HT-29 (cell line): ENCODE measurements at regions not wholly inside any gene's neighbourhood (a gene's known extent, or its start where the extent isn't known, plus 50 kb on each side); places are given as distances from the start of the nearest gene placed in this dataset.

Experiments used
- DNase-seq: peaks from one replicate; pipeline ENCODE4 v3.0.0-alpha.2; 2015; ENCODE audit warnings: low spot score

DNA sequence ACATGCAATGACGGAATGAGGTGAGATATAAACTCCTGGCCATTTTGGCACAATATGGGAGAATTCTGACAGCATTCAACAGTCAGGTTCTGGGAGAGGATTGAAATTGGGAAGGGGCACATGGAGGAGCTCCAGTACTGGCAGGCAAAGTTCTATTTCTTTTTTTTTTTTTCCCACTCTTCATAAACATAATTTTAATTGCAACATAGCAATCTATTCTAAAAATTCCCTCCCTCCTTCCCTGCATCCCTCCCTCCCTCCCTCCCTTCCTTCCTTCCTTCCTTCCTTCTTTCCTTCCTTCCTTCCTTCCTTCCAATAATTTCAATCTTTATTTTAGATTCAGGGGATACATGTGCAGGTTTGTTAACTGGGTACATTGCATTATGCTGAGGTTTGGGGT is 93.2 kb downstream of the PTCSC3 start:
- no peak for DNase-seq

DNA sequence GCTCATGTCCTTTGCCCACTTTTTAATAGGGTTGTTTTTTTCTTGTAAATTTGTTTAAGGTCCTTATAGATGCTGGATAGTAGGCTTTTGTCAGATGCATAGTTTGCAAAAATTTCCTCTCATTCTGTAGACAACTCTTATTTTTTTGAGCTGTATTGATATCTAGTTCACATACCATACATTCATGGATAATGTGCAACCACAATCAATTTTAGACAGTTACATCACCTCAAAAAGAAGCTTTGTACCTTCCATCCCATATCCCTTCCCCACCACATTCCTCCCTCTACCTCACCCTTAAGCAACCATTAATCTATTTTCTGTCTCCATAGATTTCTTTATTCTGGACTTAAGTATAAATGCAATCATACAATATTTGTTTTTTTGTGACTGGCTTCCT is 98.4 kb downstream of the PTCSC3 start:
- DNase-seq = no peak

DNA sequence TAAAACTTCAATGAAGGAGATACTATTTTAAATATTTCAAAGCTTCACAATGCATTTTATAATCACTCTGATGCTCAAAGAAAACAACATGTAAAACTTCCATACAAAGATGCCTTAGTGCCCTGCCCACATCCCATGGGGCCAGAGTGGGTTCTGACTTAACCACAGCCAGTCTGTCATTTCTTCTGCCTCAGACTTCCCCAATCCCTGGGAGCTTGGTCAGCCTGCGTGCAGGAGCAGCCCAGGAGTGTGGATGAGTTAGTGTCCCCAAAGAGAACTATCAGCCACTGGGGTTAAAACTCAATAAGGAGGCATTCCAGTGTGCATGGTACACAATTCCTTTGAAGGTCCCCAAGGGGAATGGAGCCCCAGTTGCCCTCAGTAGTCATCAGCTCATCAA is 100.3 kb downstream of the PTCSC3 start:
- DNase-seq = no peak

DNA sequence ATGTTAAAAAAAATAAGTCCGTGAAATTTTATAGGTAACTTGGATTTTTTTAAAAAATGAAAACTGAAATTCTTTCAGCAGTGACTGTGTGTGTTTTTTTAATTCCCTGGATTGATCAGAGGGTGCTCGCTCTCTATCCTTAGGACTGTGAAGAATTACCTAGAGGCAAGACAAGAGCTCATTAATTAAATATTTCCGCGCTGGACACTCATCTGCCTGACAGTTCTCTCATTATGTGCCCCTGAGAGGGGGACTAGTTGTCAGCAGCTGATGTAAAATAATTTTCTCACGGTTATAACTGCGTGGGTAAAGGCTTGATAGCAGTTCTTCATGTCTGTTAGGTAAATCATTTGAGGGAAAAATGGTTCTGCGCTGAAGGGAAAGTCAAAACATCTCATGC is 101.3 kb downstream of the PTCSC3 start:
- no peak for DNase-seq

DNA sequence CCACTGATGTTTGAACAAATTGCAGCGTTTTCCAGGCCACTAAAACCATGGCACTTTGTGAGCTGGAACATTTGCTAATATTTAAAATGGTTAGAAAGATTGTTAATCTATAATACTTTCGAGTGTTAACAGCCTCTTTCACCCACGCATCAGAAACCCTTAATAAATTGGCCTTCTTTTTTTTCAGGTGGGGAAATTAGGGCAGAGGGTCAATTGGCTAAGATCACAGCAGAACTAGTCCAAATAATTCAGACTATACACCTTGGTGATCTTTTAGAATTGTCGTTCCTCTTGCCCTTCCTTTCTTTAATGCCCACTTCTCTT is 105.8 kb downstream of the PTCSC3 start:
- no peak for DNase-seq

DNA sequence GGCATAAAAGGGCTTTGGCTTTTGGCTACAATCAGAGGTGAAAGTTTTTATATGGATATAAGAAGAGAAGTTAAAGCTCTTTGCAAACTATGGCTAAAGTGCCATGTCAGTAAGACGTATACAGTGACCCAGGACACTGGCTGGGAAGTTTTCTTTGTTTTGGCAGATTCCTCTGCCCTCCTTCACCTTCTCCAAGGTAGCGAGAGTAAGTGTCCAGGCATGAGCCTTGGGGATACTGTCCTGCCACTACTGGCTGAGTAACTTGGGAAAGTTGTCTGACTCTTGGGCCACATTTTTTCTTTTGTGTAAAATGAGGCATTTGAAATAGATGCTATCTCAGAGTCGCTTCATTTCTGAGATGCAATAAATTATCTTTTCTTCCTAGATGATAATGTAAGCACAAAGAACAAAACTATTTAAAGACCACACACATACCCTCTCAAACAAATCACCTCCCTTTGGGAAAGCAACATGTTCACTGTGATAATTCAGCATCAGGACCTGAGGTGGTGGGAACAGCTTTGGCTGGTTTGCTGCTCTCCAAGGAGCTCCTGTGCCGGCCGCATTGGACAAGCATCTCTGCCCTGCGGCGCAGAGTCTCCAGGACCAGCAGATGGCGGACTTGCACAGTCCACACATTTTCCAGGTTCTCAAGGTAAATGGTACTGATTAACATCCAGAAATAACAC is 106.3 kb downstream of the PTCSC3 start:
- DNase-seq = peak; percentile 71

DNA sequence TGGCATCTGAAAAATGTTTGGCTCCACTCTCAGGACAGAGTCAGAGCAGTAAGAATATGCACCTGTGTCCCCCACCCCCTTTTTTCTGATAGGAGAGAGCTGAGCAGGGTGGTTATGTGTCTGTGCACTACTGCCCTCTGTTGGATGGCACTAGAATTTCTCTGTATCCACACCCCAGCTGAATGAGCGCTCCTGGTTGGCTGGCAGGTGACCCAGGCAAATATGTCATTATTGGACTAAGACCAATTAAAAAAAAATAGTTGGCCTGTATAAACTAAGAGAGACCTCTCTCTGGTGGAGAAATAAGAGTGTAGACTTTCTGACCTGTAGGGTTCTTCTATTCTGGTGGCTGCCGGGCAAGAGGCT is 107.0 kb downstream of the PTCSC3 start:
- peak; percentile 43 for DNase-seq

DNA sequence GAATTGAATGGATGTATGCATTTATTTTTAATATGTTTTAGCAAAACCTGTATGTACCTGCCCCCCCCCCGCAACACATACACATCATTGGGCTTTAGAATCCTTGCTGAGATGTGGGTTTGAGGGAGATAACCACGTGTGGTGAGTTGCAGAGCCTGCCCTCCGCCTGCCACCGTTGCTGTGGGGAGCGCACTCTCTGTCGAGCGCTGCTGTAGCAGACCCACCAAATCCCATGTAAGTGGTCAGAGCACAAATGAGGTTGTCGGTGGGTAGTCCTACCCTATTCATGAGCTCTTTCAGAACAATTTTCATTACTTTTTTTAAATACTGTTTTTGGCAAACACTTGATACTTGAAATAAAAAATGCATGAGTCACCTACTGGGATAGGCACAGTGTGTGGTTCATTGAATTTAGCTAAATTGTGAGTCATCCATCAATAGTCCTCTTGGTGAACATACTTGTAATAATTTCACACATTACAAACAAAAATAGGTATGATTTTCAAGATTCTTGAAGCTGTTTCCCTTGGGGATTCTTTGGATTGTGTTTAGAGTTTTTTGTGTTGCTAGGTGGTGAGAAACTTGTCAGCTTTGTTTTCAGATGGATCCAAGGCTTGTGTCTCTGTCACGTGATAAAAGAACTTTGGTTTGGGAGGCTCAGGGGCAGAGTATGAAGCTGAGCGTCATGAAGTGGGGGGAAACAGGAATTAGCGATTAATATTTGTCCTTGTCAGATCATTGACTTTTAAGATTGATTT is 107.6 kb downstream of the PTCSC3 start:
- DNase-seq = no peak

DNA sequence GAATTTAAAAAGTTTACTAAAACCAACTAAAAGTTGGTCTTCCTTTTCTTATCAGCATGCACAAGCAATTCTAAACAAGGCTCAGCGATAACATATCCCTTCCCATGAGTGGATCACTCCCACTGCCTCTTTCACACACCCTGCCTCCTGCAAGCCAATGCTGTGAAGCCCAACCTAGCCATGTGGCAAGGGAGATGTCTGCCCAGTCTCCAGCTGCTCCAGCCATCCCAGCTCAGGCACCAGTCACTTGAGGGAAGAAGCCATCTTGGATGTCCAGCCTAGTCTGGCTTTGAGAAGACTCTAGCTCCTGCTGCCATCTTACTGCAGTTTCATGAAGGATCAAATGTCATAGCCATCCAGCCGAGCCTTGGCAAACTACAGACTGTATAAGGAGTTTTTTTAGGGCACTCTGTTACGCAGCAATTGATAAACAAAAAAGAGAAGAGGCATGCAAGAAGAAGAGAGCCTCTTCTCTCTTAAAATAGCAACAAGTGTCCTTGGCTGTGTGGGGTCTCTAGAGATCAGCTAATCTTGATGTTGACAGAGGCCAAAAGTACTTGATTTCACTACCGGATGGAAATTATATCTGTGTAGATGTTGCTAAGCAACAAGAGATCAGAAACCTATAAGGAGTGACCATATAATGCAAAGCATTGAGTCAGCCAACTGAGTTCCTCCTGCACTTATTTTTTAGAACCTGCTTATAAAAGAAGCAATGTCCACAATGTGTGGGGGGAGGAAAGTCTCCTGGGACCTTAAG is 108.9 kb downstream of the PTCSC3 start:
- DNase-seq = no peak

DNA sequence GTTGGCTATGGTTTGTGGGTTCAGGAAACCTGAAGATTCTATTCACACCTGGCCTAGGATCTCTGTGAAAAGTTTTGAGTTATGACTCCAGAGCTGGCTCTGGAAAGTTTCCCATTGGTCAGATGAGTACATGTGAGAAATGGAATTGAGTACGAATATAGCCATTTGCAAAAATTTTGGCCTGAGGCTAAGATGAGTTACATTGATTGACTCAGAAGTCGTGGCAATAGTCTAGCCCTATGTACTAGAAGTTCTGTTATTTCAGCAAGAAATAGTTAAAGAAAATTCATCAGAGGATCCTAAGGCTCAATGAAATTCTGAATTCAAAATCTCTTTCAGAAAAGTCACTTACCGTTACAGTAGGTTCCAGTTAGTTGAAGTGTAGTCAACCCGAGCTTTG is 109.9 kb downstream of the PTCSC3 start:
- no peak for DNase-seq

DNA sequence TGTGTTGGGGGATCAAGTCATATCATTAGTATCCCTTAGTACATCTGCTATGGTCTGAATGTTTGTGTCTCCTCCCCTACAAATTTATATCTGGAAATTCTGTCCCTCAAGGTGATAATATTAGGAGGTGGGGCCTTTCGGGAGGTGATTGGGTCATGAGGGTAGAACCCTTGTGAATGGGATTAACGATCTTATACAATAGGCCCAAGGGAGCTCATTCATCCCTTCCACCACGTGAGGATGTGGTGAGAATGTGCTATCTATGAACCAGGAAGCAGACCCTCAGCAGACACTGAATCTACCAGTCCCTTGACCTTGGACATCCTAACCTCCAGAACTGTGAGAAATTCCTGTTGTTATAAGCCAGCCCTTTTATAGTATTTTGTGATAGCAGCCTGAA is 110.7 kb downstream of the PTCSC3 start:
- no peak for DNase-seq

DNA sequence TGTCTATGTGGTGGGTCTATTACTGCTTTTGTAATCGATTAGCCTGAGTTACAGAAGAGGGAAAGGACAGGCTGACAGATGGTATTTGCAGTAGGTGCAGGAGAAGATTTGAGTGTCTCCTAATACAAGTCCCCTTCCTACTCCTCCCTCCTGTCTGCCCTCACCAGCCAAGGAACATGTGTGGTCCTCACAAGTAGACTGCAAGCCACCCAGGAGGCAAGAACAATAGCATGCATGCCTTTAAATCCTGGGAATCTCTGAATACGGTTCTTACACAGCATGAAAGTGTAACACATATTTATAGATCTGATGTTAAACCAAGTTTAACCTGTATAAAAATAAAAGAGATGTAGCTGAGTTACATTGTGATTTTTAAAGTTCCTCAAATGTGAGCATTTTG is 117.0 kb downstream of the PTCSC3 start:
- no peak for DNase-seq

DNA sequence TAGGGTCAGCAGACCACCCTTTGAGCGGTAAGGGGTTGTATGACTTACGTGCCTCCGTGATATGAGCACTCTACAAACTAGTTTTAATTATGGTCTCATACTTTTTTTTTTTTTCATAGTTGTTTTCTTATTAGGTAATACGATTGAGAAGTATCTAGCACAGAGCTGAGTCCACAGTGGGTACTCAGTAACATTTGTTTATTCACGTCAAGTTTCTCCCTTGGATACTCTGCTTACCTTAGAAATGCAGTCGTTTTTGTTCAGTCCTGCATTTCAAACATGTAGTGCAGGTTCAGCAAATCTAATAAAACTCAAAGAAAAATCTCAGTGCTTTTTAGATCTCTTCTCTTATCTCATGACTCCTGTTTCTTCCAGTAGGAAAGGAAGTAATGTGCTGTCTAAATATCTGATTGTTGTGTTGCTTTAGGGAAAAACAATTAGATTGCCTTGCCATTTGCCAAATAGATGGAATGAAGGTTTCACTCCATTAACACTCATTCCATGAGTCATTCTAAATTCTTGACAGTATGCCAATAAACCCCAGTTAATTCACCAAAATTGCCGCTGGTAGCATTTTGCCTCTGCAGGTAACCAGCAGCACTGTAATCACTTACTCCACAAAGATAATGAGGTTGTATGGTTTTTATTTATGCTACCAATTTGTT is 118.9 kb downstream of the PTCSC3 start:
- peak; percentile 27 for DNase-seq

DNA sequence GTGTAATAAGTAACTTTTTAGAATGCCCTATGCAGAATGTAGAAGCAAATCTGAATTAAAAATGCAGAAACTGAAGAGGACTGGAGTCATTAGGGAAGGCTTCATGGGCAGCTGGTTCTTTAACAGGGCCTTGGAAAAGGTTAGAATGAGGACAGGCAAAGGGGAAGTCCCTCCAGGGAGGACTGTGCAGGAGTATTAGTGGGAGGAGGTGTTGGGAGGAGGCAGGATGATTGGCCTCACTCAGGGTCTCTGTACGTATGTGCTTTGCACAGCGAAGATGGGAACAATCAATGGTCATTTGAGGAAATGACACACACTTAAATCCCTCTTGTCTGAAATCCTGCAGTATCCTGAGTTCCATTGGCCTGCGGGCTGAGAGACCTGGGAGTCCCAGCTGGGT is 119.7 kb downstream of the PTCSC3 start:
- no peak for DNase-seq

DNA sequence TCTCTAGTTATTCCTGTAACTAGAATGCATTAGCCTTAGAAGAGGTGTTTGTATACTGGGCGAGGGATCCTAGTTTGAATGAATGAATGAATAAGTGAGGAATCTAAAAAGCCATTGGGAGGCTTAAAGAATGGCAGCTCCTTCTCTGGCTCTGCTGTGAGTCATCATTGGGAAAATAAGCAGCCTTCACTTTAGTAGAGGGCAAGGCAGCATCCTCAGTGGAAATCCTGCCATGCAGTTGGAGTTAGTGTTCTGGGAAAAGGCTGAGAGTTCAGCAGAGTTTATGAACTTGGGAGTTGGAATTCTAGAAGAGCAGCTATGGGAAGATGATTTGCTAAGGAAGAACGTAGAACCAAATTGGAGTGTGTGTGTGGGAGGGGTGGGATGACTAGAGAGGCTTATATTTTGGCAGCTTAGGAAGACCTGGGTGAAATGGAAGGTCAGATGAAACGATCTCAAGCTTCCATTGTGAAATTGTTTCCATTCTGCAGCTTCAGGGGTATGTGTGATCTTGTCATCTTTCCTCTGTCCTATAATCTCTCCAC is 120.8 kb downstream of the PTCSC3 start:
- no peak for DNase-seq

DNA sequence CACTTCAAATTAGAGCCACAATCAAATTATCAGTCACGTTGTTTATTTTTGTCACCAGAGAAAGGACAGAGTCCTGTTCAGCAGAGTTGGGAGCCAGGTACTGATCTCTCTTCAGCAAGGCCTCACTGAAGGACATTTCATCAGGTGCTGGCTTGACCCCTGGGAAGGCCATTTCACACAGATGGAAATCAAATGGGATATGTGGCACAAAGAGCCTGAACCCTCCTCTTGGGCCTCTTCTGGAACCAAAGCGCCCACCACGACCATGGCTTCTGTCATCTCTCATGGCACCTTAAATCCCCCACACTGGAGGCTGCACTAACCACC is 121.5 kb downstream of the PTCSC3 start:
- no peak for DNase-seq

DNA sequence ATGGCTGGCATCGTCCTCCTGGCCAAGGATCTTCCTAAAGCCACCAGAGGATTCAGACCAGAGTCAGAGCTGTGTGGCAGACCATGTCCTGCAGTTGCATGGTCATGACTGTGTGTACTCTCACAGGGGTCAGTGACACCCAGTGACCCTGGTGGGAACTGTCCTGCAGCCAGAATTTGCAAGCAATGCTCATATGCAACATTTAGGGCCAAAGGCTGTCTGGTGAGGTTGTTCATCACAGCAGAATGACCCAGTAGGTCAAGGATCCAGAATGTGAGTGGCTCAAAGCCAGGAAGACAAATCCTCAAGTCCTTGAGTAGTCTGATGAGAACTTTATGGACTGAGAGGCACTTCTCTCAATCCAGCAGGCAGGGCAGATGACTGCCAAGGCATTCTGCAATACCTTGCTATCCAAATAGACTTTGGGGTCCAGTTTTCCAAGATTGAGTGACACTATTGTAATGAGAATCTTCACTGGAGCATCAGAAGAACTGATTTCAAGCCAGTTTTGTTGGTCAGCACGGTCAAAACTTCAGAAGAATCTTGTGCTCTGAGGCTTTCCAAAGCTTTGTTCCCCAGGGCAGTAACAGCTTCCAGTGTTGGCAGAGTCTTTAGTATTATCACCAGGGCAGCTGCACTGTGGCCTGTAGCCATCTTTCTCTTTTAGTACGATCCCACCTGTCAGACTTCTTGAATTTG is 122.0 kb downstream of the PTCSC3 start:
- DNase-seq = no peak

DNA sequence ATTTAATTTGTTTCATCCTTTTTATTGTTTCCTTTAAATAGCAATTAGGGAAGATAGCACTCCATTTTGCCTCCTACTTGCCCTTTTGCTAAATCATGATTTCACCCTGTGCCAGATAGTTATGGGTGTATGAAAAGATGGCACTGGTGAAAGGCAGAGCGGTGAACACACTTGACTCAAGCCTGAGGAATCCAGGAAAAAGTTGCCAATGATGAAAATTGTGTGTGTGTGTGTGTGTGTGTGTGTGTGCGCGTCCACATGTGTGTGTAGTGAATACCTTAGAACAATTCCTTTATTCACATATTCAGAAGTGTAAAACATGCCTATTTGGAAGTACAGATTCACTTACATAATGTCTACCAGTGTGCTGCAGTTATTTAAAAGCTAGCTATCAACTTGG is 123.8 kb downstream of the PTCSC3 start:
- no peak for DNase-seq

DNA sequence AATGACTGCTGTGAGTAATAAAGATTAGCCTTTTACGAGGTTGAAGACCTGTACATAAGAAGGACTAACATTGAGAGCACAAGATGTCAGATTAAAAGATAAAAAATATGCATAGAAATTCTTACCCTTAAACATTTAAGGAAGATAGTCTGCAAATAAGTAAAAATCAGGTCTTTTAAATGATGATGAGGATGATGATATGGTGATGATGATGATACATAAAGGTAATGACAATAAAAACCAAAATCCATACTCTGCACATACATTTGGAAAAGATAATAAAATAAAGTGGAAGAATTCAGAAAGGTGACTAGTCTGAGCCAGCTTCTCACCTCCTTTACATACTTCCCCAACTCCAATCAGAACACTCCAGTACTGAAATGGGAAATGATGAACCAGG is 124.5 kb downstream of the PTCSC3 start:
- no peak for DNase-seq

DNA sequence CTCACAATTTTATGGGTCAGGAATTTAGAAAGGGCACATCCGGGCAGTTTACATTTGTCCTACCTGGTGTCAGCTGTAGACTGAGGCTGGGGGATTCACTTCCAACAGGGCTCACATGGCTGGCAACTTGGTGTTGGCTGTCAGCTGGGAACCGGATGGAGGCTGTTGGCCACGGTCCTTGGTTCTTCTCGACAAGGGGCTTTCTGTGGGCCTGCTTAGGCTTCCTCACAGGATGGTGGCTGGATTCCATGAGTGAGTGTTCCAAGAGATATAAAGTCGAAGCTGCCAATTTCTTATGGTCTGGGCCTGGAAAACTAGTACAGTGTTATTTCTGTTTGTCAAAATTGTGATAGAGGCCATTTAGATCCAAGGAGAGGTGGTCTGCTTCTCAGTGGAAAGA is 127.9 kb downstream of the PTCSC3 start:
- no peak for DNase-seq

DNA sequence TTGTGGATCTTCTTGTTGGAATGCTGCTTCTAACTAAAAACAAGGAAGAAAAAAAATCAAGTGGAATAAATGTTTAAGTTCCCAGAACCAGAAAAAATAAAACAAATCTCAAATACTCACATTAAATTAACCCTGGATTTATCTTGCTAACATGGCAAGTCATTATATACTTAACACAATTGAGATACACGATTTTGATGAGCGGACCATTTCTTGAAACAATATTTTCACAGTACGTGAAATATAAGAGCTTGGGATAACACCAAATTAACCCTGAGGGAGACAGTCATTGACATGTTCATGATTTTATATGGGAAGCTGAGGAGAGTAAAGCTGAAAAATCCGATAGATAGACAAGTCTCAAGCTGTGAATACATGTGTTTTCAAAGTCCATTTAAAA is 128.6 kb downstream of the PTCSC3 start:
- DNase-seq = no peak

DNA sequence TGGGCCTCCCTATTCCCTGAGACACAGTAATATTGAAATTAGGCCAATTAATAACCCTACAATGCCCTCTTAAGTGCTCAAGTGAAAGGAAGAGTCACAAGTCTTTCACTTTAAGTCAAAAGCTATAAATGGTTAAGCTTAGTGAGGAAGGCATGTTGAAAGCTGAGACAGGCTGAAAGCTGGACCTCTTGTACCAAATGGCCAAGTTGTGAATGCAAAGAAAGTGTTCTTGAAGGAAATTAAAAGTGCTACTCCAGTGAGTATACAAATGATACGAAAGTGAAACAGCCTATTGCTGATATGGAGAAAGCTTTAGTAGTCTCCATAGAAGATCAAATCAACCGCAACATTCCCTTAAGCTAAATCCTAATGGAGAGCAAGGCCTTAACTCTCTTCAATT is 140.8 kb downstream of the PTCSC3 start:
- no peak for DNase-seq
